Chondrocyte (in vitro differentiated cells): ENCODE measurements at regions not wholly inside any gene's neighbourhood (a gene's known extent, or its start where the extent isn't known, plus 50 kb on each side); places are given as distances from the start of the nearest gene placed in this dataset.

Source experiments
- DNase-seq: peaks from one replicate; pipeline ENCODE4 v3.0.0; 2021; ENCODE audit warnings: mixed read lengths, low spot score
- H3K27ac Mint-ChIP-seq: one replicate; pipeline ENCODE4 v1.8.0; 2021; ENCODE audit warnings: mild to moderate bottlenecking, moderate library complexity, mixed read lengths; ENCODE audit not compliant: unreplicated experiment
- H3K27me3 Mint-ChIP-seq: 2 replicates; pipeline ENCODE4 v1.8.0; 2021; ENCODE audit warnings: low read depth, mixed read lengths
- H3K36me3 Mint-ChIP-seq: 2 replicates; pipeline ENCODE4 v1.8.0; 2021; ENCODE audit warnings: low read depth, mixed read lengths
- H3K4me1 Mint-ChIP-seq: 2 replicates; pipeline ENCODE4 v1.8.0; 2021; ENCODE audit warnings: low read depth, mild to moderate bottlenecking, mixed read lengths
- H3K4me3 Mint-ChIP-seq: one replicate; pipeline ENCODE4 v1.8.0; 2021; ENCODE audit warnings: mild to moderate bottlenecking, moderate library complexity, mixed read lengths; ENCODE audit not compliant: unreplicated experiment
- H3K9me3 Mint-ChIP-seq: 2 replicates; pipeline ENCODE4 v1.8.0; 2021; ENCODE audit warnings: low read depth, mixed read lengths
- TF ChIP-seq, protein P1 (sequence below): fragments of 200-600 bp; sonication (generic); IDR thresholded peaks from 2 replicates; pipeline ENCODE4 v1.5.0; 2021; ENCODE audit warnings: antibody characterized with exemption, mild to moderate bottlenecking, moderate library complexity

DNA sequence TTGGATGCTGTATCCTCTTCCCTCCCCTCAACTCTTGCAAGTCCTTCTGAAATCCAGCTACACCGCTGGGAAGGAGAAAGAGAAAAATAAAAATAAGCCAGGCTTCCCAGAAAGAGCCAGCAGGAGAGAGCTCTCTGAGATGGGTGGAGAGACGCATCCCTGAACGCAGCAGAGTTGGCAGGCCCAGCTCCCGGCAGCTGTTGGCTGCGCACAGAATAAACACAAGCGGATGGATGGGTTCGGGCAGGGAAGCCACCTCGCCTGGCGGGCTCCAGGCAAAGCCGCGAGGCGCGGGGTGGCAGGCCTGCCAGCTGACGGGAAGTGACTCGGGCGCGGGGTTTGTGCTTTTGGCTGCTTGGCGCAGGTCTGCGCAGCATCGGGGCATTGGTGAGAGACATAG lies 537.7 kb downstream of the MIAT start:
- Mint-ChIP-seq H3K27ac (no peak overlapping the region), H3K4me3 (no peak overlapping the region), H3K9me3 (no peaks in the 10 kb centered on the region), H3K36me3 (peaks cover 5% of the 10 kb centered on the region), H3K27me3 (no peaks in the 10 kb centered on the region), H3K4me1 (peaks cover 48% of the 10 kb centered on the region)
- TF ChIP-seq, protein P1, sequence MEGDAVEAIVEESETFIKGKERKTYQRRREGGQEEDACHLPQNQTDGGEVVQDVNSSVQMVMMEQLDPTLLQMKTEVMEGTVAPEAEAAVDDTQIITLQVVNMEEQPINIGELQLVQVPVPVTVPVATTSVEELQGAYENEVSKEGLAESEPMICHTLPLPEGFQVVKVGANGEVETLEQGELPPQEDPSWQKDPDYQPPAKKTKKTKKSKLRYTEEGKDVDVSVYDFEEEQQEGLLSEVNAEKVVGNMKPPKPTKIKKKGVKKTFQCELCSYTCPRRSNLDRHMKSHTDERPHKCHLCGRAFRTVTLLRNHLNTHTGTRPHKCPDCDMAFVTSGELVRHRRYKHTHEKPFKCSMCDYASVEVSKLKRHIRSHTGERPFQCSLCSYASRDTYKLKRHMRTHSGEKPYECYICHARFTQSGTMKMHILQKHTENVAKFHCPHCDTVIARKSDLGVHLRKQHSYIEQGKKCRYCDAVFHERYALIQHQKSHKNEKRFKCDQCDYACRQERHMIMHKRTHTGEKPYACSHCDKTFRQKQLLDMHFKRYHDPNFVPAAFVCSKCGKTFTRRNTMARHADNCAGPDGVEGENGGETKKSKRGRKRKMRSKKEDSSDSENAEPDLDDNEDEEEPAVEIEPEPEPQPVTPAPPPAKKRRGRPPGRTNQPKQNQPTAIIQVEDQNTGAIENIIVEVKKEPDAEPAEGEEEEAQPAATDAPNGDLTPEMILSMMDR = no peak
- DNase-seq = no peak

DNA sequence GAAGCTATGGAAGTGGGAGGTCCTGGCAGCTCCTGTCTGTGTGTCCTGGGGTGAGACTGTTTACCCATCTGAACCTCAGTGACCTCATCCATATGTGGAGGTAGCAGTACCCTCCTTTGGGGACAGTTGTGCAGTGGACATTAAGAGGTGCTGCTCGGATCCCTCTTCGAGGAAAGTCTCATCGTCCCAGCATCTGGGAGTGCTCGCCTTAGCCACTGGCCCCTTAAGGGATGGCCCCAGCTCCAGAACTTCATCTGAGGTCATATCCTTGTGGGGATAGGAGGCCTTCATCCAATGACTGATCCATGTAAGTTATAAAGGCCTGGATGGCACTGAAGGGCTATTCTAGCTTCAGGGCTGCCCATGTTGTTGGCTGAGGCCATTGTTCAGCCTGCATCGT lies 538.1 kb downstream of the MIAT start:
- H3K27me3 Mint-ChIP-seq = no peaks in the 10 kb centered on the region
- DNase-seq = no peak
- TF ChIP-seq, protein P1 = no peak
- H3K4me1 Mint-ChIP-seq = peaks cover 51% of the 10 kb centered on the region
- no peak overlapping the region for H3K27ac Mint-ChIP-seq
- H3K4me3 Mint-ChIP-seq = no peak overlapping the region
- peaks cover 5% of the 10 kb centered on the region for H3K36me3 Mint-ChIP-seq
- H3K9me3 Mint-ChIP-seq = no peaks in the 10 kb centered on the region

DNA sequence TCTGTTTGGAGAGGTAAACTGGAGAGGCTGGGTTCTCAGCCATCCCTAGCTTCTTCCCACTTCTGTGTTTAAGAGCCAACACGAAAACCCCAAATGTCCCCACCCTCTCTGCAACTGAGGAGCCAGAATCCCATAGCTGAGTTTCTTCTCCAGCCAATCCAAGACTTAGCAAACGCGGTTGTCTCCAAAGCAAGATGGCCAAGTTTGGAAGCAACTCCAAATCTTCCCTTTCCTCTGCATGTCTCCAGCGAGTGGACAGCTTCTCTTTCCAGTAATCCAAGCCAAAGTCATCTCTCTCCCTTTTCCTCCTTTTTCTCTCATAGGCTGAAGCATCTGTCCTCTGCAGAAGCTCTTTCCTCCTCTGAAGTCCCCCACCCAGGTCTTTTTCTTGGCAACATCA lies 539.2 kb downstream of the MIAT start:
- DNase-seq = no peak
- peaks cover 54% of the 10 kb centered on the region for H3K4me1 Mint-ChIP-seq
- peak overlapping the region; percentile 9 for H3K27ac Mint-ChIP-seq
- H3K27me3 Mint-ChIP-seq = no peaks in the 10 kb centered on the region
- H3K36me3 Mint-ChIP-seq = no peaks in the 10 kb centered on the region
- TF ChIP-seq, protein P1 = no peak
- H3K4me3 Mint-ChIP-seq = no peak overlapping the region
- no peaks in the 10 kb centered on the region for H3K9me3 Mint-ChIP-seq

DNA sequence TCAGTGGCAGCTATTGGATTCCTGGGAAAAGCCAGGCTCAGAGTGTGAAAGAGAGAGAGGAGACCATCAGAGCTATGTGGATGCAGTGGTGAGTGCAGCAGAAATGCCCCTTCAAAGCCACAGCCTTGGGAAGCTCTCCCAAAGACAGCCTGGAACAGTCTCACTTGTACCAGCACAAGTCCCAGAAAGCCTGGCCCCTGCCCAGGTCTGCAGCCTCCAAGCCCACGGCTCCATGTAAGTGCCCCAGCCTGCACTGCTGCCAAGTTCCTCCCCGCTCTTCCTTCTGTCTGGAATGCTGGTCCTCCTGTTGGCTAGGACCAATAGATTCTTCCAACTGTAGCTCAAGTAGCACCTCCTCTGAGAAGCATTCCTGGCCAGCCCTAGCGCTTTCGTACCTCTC lies 539.7 kb downstream of the MIAT start:
- no peak overlapping the region for H3K4me3 Mint-ChIP-seq
- TF ChIP-seq, protein P1 = no peak
- no peaks in the 10 kb centered on the region for H3K9me3 Mint-ChIP-seq
- H3K27ac Mint-ChIP-seq = peak overlapping the region; percentile 60
- H3K36me3 Mint-ChIP-seq = no peaks in the 10 kb centered on the region
- no peaks in the 10 kb centered on the region for H3K27me3 Mint-ChIP-seq
- H3K4me1 Mint-ChIP-seq = peaks cover 55% of the 10 kb centered on the region
- no peak for DNase-seq

DNA sequence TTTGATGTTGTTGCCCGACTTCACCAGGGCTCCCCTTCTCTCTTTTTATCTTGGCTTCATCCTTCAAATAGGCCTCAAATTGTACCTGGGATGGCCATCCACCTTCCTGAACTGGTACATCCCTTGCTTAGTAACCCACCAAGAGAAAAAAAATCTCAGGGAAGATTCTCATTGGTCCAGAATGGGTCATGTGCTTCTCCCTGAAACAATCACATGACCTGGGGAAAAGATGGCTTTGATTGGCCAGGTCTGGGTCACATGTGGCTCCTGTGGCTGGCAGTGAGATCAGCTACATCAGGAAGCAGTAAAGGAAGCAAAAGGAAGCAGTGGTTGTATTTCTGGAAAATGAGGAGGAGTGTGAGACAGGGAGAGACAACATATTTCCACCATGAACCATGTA lies 540.2 kb downstream of the MIAT start:
- no peaks in the 10 kb centered on the region for H3K9me3 Mint-ChIP-seq
- no peak for DNase-seq
- TF ChIP-seq, protein P1 = no peak
- peaks cover 56% of the 10 kb centered on the region for H3K4me1 Mint-ChIP-seq
- no peaks in the 10 kb centered on the region for H3K36me3 Mint-ChIP-seq
- no peak overlapping the region for H3K27ac Mint-ChIP-seq
- no peaks in the 10 kb centered on the region for H3K27me3 Mint-ChIP-seq
- no peak overlapping the region for H3K4me3 Mint-ChIP-seq
